Natural killer cell (primary cell): ENCODE measurements at regions not wholly inside any gene's neighbourhood (a gene's known extent, or its start where the extent isn't known, plus 50 kb on each side); places are given as distances from the start of the nearest gene placed in this dataset.

Source experiments
- ATAC-seq, 3 donors: fragments of 150-1000 bp in 2 of 3; fragments of 200-7000 bp in 1 of 3; cut with Tn5 transposase; 1 replicate in 1 of 3; 2 replicates in 2 of 3; pipeline ENCODE4 v1.10.0; 2021; ENCODE audit warnings: mild to moderate bottlenecking in 2 of 3, moderate library complexity in 2 of 3
- DNase-seq, 2 donors: peaks; one replicate each; pipeline versions ENCODE4 v3.0.0 to v3.0.0-alpha.2; 2013 to 2021; ENCODE audit warnings: mixed read lengths in 1 of 2
- H3K27ac ChIP-seq: one replicate; pipeline ENCODE4 v1.5.1; 2013; ENCODE audit warnings: mild to moderate bottlenecking, low read length
- H3K27me3 ChIP-seq: one replicate; pipeline ENCODE4 v1.6.1; 2013; ENCODE audit warnings: low read length; ENCODE audit not compliant: control insufficient read depth, insufficient read depth
- H3K36me3 ChIP-seq: one replicate; pipeline ENCODE4 v1.6.1; 2013; ENCODE audit warnings: low read length; ENCODE audit not compliant: control insufficient read depth, insufficient read depth
- H3K4me1 ChIP-seq: one replicate; pipeline ENCODE4 v1.6.1; 2013; ENCODE audit warnings: low read length; ENCODE audit not compliant: control insufficient read depth, insufficient read depth
- H3K4me3 ChIP-seq: one replicate; pipeline ENCODE4 v1.5.1; 2013; ENCODE audit warnings: low read length
- H3K9me3 ChIP-seq: one replicate; pipeline ENCODE4 v1.6.1; 2013; ENCODE audit warnings: low read length; ENCODE audit not compliant: control insufficient read depth, insufficient read depth
- H3K27ac Mint-ChIP-seq, 2 donors: one replicate each; pipeline ENCODE4 v1.8.0; 2022; ENCODE audit warnings: mild to moderate bottlenecking in 2 of 2, mixed read lengths in 2 of 2, moderate library complexity in 1 of 2
- H3K27me3 Mint-ChIP-seq, 2 donors: one replicate each; pipeline ENCODE4 v1.8.0; 2022; ENCODE audit warnings: low read depth in 2 of 2, mixed read lengths in 2 of 2
- H3K36me3 Mint-ChIP-seq: one replicate; pipeline ENCODE4 v1.8.0; 2022; ENCODE audit warnings: mixed read lengths
- H3K4me1 Mint-ChIP-seq, 2 donors: one replicate each; pipeline ENCODE4 v1.8.0; 2022; ENCODE audit warnings: mixed read lengths in 2 of 2
- H3K4me3 Mint-ChIP-seq: one replicate; pipeline ENCODE4 v1.8.0; 2022; ENCODE audit warnings: mild to moderate bottlenecking, moderate library complexity, mixed read lengths
- H3K9me3 Mint-ChIP-seq, 2 donors: one replicate each; pipeline ENCODE4 v1.8.0; 2022; ENCODE audit warnings: mixed read lengths in 2 of 2
- CTCF ChIP-seq: fragments of 200-600 bp; IDR thresholded peaks from one replicate; pipeline ENCODE4 v1.8.0; 2022; ENCODE audit warnings: antibody characterized with exemption
- WGBS: methylation state at CpG from one replicate; pipeline ENCODE4 v1.1.7; 2013; ENCODE audit warnings: missing lambda C conversion rate; ENCODE audit not compliant: insufficient coverage; 5-methylcytosine and 5-hydroxymethylcytosine counted together
- intact Hi-C: fragments of 100-400 bp; cut with micrococcal nuclease; formaldehyde crosslinking; loops from one replicate; pipeline ENCODE4 v1.14.2; 2022

GRCh38 chr11:24225501-24225900 lies 271.4 kb upstream of the LUZP2 start:
- Mint-ChIP-seq H3K4me1 (no peaks in the 10 kb centered on the region), H3K4me3 (no peak overlapping the region), H3K27me3 (no peaks in the 10 kb centered on the region), H3K9me3 (no peaks in the 10 kb centered on the region), H3K36me3 (no peaks in the 10 kb centered on the region), H3K27ac (no peak overlapping the region)
- no peak overlapping the region for H3K27ac ChIP-seq
- WGBS: 56% methylated on average over 1 of the region's 1 CpG
- DNase-seq: no peak
- no peaks in the 10 kb centered on the region for H3K27me3 ChIP-seq
- no peak overlapping the region for H3K4me3 ChIP-seq
- intact Hi-C loops: no loop called here
- no peak for TF ChIP-seq CTCF
- H3K9me3 ChIP-seq: no peaks in the 10 kb centered on the region
- no peak for ATAC-seq
- no peaks in the 10 kb centered on the region for H3K4me1 ChIP-seq
- no peaks in the 10 kb centered on the region for H3K36me3 ChIP-seq

- Mint-ChIP-seq H3K36me3 (no peaks in the 10 kb centered on the region), H3K9me3 (no peaks in the 10 kb centered on the region), H3K27ac (no peak overlapping the region), H3K4me1 (no peaks in the 10 kb centered on the region), H3K4me3 (no peak overlapping the region), H3K27me3 (no peaks in the 10 kb centered on the region)
- intact Hi-C loops: no loop called here
- Histone ChIP-seq H3K36me3 (no peaks in the 10 kb centered on the region), H3K27me3 (no peaks in the 10 kb centered on the region), H3K4me3 (no peak overlapping the region), H3K9me3 (no peaks in the 10 kb centered on the region), H3K4me1 (no peaks in the 10 kb centered on the region), H3K27ac (no peak overlapping the region)
- DNase-seq (no peak), ATAC-seq (no peak)
- no peak for TF ChIP-seq CTCF
- 95% methylated on average over 1 of the region's 1 CpG for WGBS
Measured at GRCh38 chr11:24226606-24227005, 270.2 kb upstream of the LUZP2 start.

GRCh38 chr11:24233041-24233440 lies 263.8 kb upstream of the LUZP2 start:
- H3K27me3 Mint-ChIP-seq: no peaks in the 10 kb centered on the region
- no peak for ATAC-seq
- DNase-seq: no peak
- WGBS: 93% methylated on average over 1 of the region's 1 CpG
- no peak overlapping the region for H3K4me3 Mint-ChIP-seq
- intact Hi-C loops: no loop called here
- TF ChIP-seq CTCF: no peak
- Histone ChIP-seq H3K27ac (no peak overlapping the region), H3K27me3 (no peaks in the 10 kb centered on the region), H3K36me3 (no peaks in the 10 kb centered on the region), H3K4me1 (no peaks in the 10 kb centered on the region), H3K9me3 (no peaks in the 10 kb centered on the region), H3K4me3 (no peak overlapping the region)
- H3K9me3 Mint-ChIP-seq: no peaks in the 10 kb centered on the region
- no peaks in the 10 kb centered on the region for H3K36me3 Mint-ChIP-seq
- no peak overlapping the region for H3K27ac Mint-ChIP-seq
- no peaks in the 10 kb centered on the region for H3K4me1 Mint-ChIP-seq

- intact Hi-C loops: no loop called here
- no peak for TF ChIP-seq CTCF
- no peak overlapping the region for H3K27ac ChIP-seq
- no peaks in the 10 kb centered on the region for H3K9me3 ChIP-seq
- no peak for ATAC-seq
- no peaks in the 10 kb centered on the region for H3K36me3 ChIP-seq
- no peaks in the 10 kb centered on the region for H3K9me3 Mint-ChIP-seq
- H3K4me3 ChIP-seq: no peak overlapping the region
- no peaks in the 10 kb centered on the region for H3K36me3 Mint-ChIP-seq
- peaks cover 0 to 3% of the 10 kb centered on the region in 2 donors for H3K4me1 Mint-ChIP-seq
- no peak overlapping the region for H3K4me3 Mint-ChIP-seq
- H3K27ac Mint-ChIP-seq: no peak overlapping the region
- no peak for DNase-seq
- WGBS: 87% methylated on average over 4 of the region's 4 CpGs
- no peaks in the 10 kb centered on the region for H3K4me1 ChIP-seq
- H3K27me3 ChIP-seq: no peaks in the 10 kb centered on the region
- no peaks in the 10 kb centered on the region for H3K27me3 Mint-ChIP-seq
Measured at GRCh38 chr11:24234822-24235508, 261.9 kb upstream of the LUZP2 start.
